GM12878 (cell line): ENCODE measurements at regions not wholly inside any gene's neighbourhood (a gene's known extent, or its start where the extent isn't known, plus 50 kb on each side); places are given as distances from the start of the nearest gene placed in this dataset.

Experiments
- ATAC-seq: fragments of 200-7000 bp; cut with Tn5 transposase; 3 replicates; pipeline ENCODE4 v1.9.1; 2020; ENCODE audit warnings: mild to moderate bottlenecking, moderate library complexity
- BruUV-seq: library from RNA; stranded (reverse); fragments of 400-500 nt; replicated peaks from 2 replicates; lab custom pipeline; 2021; lab: Mats Ljungman, UMichigan
- CTCF ChIA-PET: fragments of 300-600 bp; sonication (Branson Sonifier 250); formaldehyde crosslinking; extraction: SDS; loops from one replicate; lab custom pipeline; 2021; ENCODE audit warnings: inconsistent platforms; lab: Yijun Ruan, JAX
- POLR2A ChIA-PET: fragments of 350-600 bp; formaldehyde crosslinking; extraction: SDS; loops from one replicate; lab custom pipeline; 2021; ENCODE audit warnings: inconsistent platforms; lab: Charles Lee
- RAD21 ChIA-PET: fragments of 300-600 bp; sonication (Branson Sonifier 250); formaldehyde crosslinking; loops from one replicate; lab custom pipeline; 2023; ENCODE audit warnings: antibody characterized with exemption; ENCODE audit not compliant: unreplicated experiment; lab: Charles Lee
- SMC1A ChIA-PET: fragments of 300-600 bp; sonication (Branson Sonifier 250); formaldehyde crosslinking; loops from one replicate; lab custom pipeline; 2023; ENCODE audit not compliant: unreplicated experiment, uncharacterized antibody; lab: Charles Lee
- DNase-seq: peaks from one replicate; pipeline ENCODE4 v3.0.0-alpha.2; 2011; ENCODE audit warnings: low read depth, low spot score
- FAIRE-seq: peaks from 3 replicates; lab custom pipeline; 2011; peaks lifted over from hg19 to GRCh38; lab: Jason Lieb, UNC
- H2AFZ ChIP-seq: 2 replicates; pipeline ENCODE4 v1.6.0; 2011; ENCODE audit warnings: low read depth, low read length, control low read depth; ENCODE audit not compliant: control insufficient read depth
- H3K27ac ChIP-seq: 2 replicates; pipeline ENCODE4 v1.5.1; 2011; ENCODE audit warnings: control low read depth; ENCODE audit not compliant: control insufficient read depth, insufficient read depth
- H3K27me3 ChIP-seq, 2 experiments: replicated peaks in 1 of 2; 2 replicates each; pipeline versions ENCODE4 v1.6.0 to v1.6.1; 2011; ENCODE audit warnings: low read length in 1 of 2; ENCODE audit not compliant: control insufficient read depth in 2 of 2, insufficient read depth in 2 of 2
- H3K36me3 ChIP-seq, 2 experiments: 2 replicates each; pipeline ENCODE4 v1.5.1; 2011; ENCODE audit warnings: low read length in 1 of 2; ENCODE audit not compliant: control insufficient read depth in 2 of 2, insufficient read depth in 2 of 2
- H3K4me1 ChIP-seq: 2 replicates; pipeline ENCODE4 v1.6.1; 2011; ENCODE audit warnings: mild to moderate bottlenecking, low read length, moderate library complexity, mixed read lengths; ENCODE audit not compliant: control insufficient read depth, insufficient read depth
- H3K4me2 ChIP-seq: 2 replicates; pipeline ENCODE4 v1.6.0; 2011; ENCODE audit warnings: control low read depth; ENCODE audit not compliant: control insufficient read depth, insufficient read depth
- H3K4me3 ChIP-seq: fragments of 200-600 bp; sonication (generic); 2 replicates; pipeline ENCODE4 v1.5.1; 2016
- H3K79me2 ChIP-seq: 2 replicates; pipeline ENCODE4 v1.6.0; 2011; ENCODE audit warnings: low read length; ENCODE audit not compliant: control insufficient read depth, insufficient read depth
- H3K9ac ChIP-seq: 2 replicates; pipeline ENCODE4 v1.8.0; 2011; ENCODE audit warnings: low read length, control low read depth, mixed read lengths; ENCODE audit not compliant: control insufficient read depth, insufficient read depth
- H3K9me3 ChIP-seq: replicated peaks from 3 replicates; pipeline ENCODE4 v1.5.1; 2011; ENCODE audit warnings: mild to moderate bottlenecking, low read length; ENCODE audit not compliant: control insufficient read depth, insufficient read depth
- H4K20me1 ChIP-seq: 2 replicates; pipeline ENCODE4 v1.6.0; 2011; ENCODE audit not compliant: control insufficient read depth, insufficient read depth
- ASH2L ChIP-seq: fragments of 300-600, 200-600 bp; sonication (generic); IDR thresholded peaks from 2 replicates; pipeline ENCODE4 v1.6.1; 2017; ENCODE audit warnings: low read depth, mild to moderate bottlenecking, borderline replicate concordance
- ESRRA ChIP-seq: IDR thresholded peaks from 2 replicates; pipeline ENCODE4 v1.6.1; 2012; ENCODE audit warnings: mild to moderate bottlenecking, low read length, improper control_type of control experiment
- IRF4 ChIP-seq: IDR thresholded peaks from 2 replicates; pipeline ENCODE4 v1.6.1; 2011; ENCODE audit warnings: low read depth, low read length
- NBN ChIP-seq: fragments of 450-650 bp; IDR thresholded peaks from 2 replicates; pipeline ENCODE4 v1.6.1; 2016
- NFXL1 ChIP-seq: fragments of 450-650 bp; IDR thresholded peaks from 2 replicates; pipeline ENCODE4 v1.6.1; 2017; ENCODE audit warnings: antibody characterized with exemption, mild to moderate bottlenecking, borderline replicate concordance
- NR2C1 ChIP-seq: fragments of 450-650 bp; IDR thresholded peaks from 2 replicates; pipeline ENCODE4 v1.6.1; 2017; ENCODE audit warnings: antibody characterized with exemption, mild to moderate bottlenecking, moderate library complexity
- NR2F1 ChIP-seq: fragments of 450-650 bp; conservative IDR thresholded peaks from 2 replicates; pipeline ENCODE4 v1.6.1; 2017; ENCODE audit warnings: mild to moderate bottlenecking
- SIN3A ChIP-seq: IDR thresholded peaks from 2 replicates; pipeline ENCODE4 v1.6.1; 2012; ENCODE audit warnings: low read depth, low read length, improper control_type of control experiment
- SIX5 ChIP-seq: IDR thresholded peaks from 2 replicates; pipeline ENCODE4 v1.6.1; 2011; ENCODE audit warnings: mild to moderate bottlenecking, low read depth, low read length, moderate library complexity; ENCODE audit not compliant: severe bottlenecking
- USF1 ChIP-seq: IDR thresholded peaks from 2 replicates; pipeline ENCODE4 v1.6.1; 2011; ENCODE audit warnings: borderline replicate concordance, low read depth, mild to moderate bottlenecking, moderate library complexity, mixed read lengths, low read length; ENCODE audit not compliant: insufficient read depth; ENCODE audit errors: extremely low read length
- WGBS: methylation state at CpG from one replicate; pipeline ENCODE4 v1.1.6; 2016; ENCODE audit warnings: low lambda C conversion rate; ENCODE audit not compliant: insufficient replicate concordance, insufficient coverage; ENCODE audit errors: missing lambda C conversion rate; 5-methylcytosine and 5-hydroxymethylcytosine counted together
- in situ Hi-C: fragments of 300-500 bp; cut with MboI; formaldehyde crosslinking; loops from 9 replicates; pipeline ENCODE4 v1.14.3; 2018; ENCODE audit warnings: mixed read lengths
- intact Hi-C: fragments of 100-400 bp; cut with micrococcal nuclease; formaldehyde crosslinking; loops from one replicate; pipeline ENCODE4 v1.14.2; 2022; ENCODE audit not compliant: unreplicated experiment

GRCh38 chr2:222779145-222779832, 81.5 kb upstream of the ACSL3 start:
- Histone ChIP-seq H3K4me3 (no peak overlapping the region), H3K4me1 (no peaks in the 10 kb centered on the region), H3K9me3 (no peaks in the 10 kb centered on the region), H3K79me2 (no peaks in the 10 kb centered on the region), H3K27me3 (no peaks in the 10 kb centered on the region), H3K36me3 (no peaks in the 10 kb centered on the region), H3K4me2 (no peak overlapping the region), H3K27ac (no peak overlapping the region), H4K20me1 (no peaks in the 10 kb centered on the region), H3K9ac (no peak overlapping the region), H2AFZ (no peak overlapping the region)
- ATAC-seq (no peak), DNase-seq (no peak), FAIRE-seq (no peak)
- no TSS peak for BruUV-seq
- POLR2A ChIA-PET = no interaction called here
- in situ Hi-C loops (no loop called here), intact Hi-C loops (no loop called here)
- TF ChIP-seq ESRRA (no peak), NBN (no peak), SIX5 (no peak), SIN3A (no peak), USF1 (no peak), NR2F1 (no peak), NR2C1 (no peak), NFXL1 (no peak), ASH2L (no peak), IRF4 (no peak)
- WGBS = 15% methylated on average over 5 of the region's 5 CpGs
- SMC1A ChIA-PET = no interaction called here
- CTCF ChIA-PET = no interaction called here
- RAD21 ChIA-PET = no interaction called here
